Stimulated activated CD8-positive, alpha-beta memory T cell treated with anti-CD3 and anti-CD28 coated beads, Interleukin-4, amount 100 ng/mL, for 4 hours (primary cell): ENCODE measurements at regions not wholly inside any gene's neighbourhood (a gene's known extent, or its start where the extent isn't known, plus 50 kb on each side); places are given as distances from the start of the nearest gene placed in this dataset.

Experiments used
- DNase-seq, 2 donors: peaks; one replicate each; pipeline ENCODE4 v3.0.0-alpha.2; 2020; ENCODE audit warnings: low read depth in 2 of 2, low spot score in 1 of 2

DNA sequence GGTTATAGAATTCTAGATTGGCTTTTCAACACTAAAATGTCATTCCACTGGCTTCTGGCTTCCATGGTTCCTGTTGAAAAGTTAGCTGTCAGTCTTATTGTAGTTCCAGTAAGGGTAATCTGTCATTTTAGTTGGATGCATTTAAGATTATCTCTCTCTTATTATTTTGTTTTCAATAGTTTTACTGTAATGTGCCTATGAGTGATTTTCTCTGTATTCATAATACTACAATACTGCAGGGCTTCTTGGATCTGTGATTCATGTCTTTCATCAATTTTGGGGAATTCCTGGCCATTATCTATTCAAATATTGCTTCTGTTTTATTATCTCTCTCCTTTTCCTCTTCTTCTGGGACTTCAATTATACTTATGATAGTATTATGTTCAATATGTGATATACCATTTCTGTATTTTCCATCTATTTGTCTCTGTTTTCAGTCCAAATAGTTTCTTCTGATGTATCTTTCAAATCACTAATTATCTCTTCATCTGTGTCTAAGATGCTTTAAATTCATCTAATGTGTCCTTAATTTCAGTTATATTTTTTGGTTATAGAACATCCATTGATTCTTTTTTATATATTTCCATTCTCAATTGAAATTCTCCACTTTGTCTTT is 101.5 kb downstream of the KCTD15 start:
- DNase-seq: no peak

- no peak for DNase-seq
Measured at GRCh38 chr19:33900817-33901216, 104.1 kb downstream of the KCTD15 start.

- no peak for DNase-seq
Measured at GRCh38 chr19:33902395-33902794, 105.7 kb downstream of the KCTD15 start.

- DNase-seq: no peak
Measured at GRCh38 chr19:33902802-33903488, 106.3 kb downstream of the KCTD15 start.

- no peak for DNase-seq
Measured at GRCh38 chr19:33903489-33903850, 106.8 kb downstream of the KCTD15 start.

- no peak for DNase-seq
Measured at GRCh38 chr19:33904681-33905080, 108.0 kb downstream of the KCTD15 start.

- DNase-seq: no peak
Measured at GRCh38 chr19:33905473-33905936, 108.8 kb downstream of the KCTD15 start.

GRCh38 chr19:33905937-33906577 is 109.4 kb downstream of the KCTD15 start:
- no peak for DNase-seq

GRCh38 chr19:33906578-33907335 is 110.1 kb downstream of the KCTD15 start:
- DNase-seq: no peak

GRCh38 chr19:33910922-33911321 is 114.3 kb downstream of the KCTD15 start:
- no peak for DNase-seq

DNA sequence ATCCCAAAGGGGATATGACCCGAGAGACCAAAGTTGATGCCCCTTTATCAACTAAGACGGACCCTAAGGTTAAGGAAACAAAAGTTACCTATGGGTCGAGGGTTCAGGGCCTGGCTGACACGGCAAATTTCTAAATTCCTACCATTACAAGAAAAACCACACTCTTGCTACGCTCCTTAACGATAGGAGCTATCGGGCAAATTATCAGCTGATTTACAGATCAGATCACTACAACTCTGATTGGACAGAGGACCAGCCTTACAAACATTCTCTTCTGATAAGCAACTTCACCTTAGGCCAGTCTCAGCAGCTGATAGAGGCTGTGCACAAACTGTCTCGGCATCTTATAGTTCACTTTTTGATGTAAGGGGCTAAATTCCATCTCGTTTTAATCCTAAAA is 117.9 kb downstream of the KCTD15 start:
- no peak for DNase-seq

GRCh38 chr19:33916792-33917191 is 120.1 kb downstream of the KCTD15 start:
- no peak for DNase-seq

GRCh38 chr19:33919291-33919690 is 122.6 kb downstream of the KCTD15 start:
- DNase-seq: no peak

DNA sequence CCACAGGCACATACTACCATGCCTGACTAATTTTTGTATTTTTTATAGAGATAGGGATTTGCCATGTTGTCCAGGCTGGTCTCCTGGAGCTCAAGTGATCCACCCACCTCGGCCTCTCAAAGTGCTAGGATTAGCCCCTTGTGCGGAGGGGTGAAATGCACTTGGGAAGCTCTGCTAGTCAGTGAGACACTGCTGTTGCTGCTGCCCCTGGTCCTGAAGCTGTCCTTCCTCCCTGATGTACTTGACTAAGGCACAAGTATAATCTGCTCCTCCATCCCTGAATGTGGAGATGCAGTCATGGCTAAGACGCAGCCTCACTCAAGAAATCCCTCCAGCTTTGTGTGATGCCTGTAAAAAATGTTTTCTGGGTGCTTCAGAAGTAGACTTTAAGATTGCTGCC is 124.5 kb downstream of the KCTD15 start:
- no peak for DNase-seq

DNA sequence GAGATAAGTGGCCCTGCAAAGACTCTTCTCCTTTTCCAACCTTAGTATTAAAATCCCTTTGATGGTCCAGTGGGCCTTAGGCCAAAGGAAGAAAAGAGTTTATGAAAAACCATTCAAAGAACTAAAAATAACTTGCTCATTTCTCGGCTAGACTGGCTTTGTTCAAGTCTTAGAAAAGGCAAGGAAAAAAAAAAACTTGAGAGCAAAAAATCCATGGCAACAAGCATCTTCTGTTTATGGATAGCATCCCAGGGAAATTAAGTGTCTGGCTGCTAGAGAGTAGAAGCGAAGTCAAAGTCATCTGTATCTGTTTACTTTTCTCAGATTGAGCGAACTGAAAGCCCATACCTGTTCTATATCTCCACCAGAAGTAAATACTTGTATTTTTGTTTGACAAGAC is 129.6 kb downstream of the KCTD15 start:
- DNase-seq: no peak

GRCh38 chr19:33927789-33928457 is 131.3 kb downstream of the KCTD15 start:
- DNase-seq: no peak

DNA sequence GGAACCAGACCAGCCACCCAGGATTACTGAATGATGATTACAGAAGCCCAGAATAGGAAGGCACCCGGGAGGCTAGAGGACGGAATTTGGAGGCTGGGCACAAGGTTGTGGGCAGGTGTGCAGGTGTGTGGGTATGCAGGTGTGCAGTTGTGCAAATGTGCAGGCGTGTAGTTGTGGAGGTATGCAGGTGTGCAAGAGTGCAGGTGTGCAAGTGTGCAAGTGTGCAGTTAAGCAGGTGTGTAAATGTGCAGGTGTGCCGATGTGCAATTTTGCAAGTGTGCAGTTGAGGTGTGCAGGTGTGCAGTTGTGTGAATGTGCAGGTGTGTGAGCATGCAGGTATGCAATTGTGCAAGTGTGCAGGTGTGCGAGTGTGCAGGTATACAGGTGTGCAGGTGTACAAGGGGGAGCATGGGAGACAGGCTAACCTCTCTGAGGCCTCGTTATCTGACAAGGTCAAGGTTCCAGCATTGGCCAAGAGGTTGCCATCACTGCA is 131.8 kb downstream of the KCTD15 start:
- DNase-seq: no peak

DNA sequence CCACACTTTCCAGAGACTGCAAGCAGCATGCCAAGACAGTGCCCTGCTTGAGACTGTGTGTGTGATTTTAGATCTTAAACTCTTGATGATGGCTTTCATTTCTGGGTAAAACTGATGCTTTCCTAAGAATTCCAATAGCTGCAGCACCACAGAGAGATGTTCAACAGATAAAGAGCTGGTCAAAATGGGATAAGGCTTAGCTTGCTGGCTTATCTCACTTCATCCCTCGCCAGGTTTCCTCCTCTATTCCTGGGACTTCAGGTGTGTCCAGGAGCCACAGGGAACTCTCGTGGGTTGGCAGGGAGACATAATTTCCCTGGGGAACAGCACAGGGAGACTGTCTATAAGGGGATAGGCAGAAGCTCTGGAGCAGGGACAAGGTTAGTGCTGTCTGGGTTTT is 137.3 kb downstream of the KCTD15 start:
- no peak for DNase-seq

DNA sequence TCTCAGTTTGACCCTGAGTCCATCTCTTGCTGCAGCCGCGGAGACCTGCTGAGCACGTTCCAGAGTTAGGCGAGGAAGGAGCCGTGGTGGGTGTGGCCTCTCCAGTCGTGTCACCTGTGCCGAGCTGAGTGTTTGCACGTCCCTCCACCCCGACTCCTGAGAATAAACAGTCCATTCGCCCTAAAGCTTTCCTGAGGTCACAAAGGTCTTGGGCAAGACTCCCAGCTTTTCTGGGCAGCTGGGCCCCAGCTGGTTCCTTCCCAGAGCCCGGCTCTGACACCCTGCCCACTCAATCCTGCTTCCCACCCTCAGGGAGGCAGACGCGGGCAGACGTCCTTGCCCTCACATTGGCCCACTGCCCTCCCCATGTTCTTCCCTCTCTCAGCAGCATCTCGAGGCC is 142.2 kb downstream of the KCTD15 start:
- DNase-seq: no peak

DNA sequence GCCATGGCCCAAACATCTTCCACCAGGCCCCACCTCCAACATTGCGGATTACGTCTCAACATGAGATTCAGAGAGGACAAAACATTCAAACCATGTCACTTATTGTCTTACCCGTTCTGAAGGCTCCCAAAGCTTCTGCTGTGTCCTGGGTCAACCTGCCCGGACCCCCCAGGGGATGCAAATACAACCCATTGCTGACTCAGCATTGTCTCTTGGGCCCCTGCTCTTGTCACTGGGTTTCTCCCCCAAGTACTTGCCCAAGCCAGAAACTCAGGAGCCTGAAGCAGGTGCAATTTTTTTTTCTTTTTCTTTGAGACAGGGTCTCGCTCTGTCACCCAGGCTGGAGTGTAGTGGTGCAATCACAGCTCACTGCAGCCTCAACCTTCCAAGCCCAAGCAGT is 144.5 kb downstream of the KCTD15 start:
- DNase-seq: no peak
